B cell (primary cell): ENCODE measurements at regions not wholly inside any gene's neighbourhood (a gene's known extent, or its start where the extent isn't known, plus 50 kb on each side); places are given as distances from the start of the nearest gene placed in this dataset.

ENCODE experiments used
- ATAC-seq: fragments of 200-7000 bp; cut with Tn5 transposase; one replicate; pipeline ENCODE4 v1.10.0; 2021; ENCODE audit warnings: low read depth, mild to moderate bottlenecking, moderate number of reproducible peaks, moderate library complexity
- CTCF ChIA-PET: fragments of 350-600 bp; sonication (Branson Sonifier 250); formaldehyde crosslinking; loops from one replicate; lab custom pipeline; 2021; ENCODE audit warnings: antibody characterized with exemption, inconsistent platforms; lab: Charles Lee
- POLR2A ChIA-PET: fragments of 350-600 bp; sonication (Branson Sonifier 250); formaldehyde crosslinking; loops from one replicate; lab custom pipeline; 2021; ENCODE audit warnings: antibody characterized with exemption; lab: Charles Lee
- DNase-seq: peaks from one replicate; pipeline ENCODE4 v3.0.0; 2013
- H2AFZ ChIP-seq: 2 replicates; pipeline ENCODE4 v1.6.1; 2012; ENCODE audit warnings: mild to moderate bottlenecking, low read depth, low read length; ENCODE audit not compliant: insufficient read depth, poor library complexity, severe bottlenecking
- H3K27ac ChIP-seq, 2 donors: 1 replicate in 1 of 2; 2 replicates in 1 of 2; pipeline ENCODE4 v1.5.1; 2012 to 2013; ENCODE audit warnings: low read length in 2 of 2, mild to moderate bottlenecking in 2 of 2, moderate library complexity in 1 of 2
- H3K27me3 ChIP-seq, 4 experiments: fragments of 200-600 bp in 1 of 4; sonication (generic) in 1 of 4; replicated peaks in 1 of 4; 1 replicate in 2 of 4; 2 replicates in 2 of 4; pipeline versions ENCODE4 v1.6.1 to v1.7.0; 2013 to 2016; ENCODE audit warnings: low read length in 3 of 4, mild to moderate bottlenecking in 2 of 4, mixed read lengths in 1 of 4, moderate library complexity in 1 of 4; ENCODE audit not compliant: insufficient read depth in 4 of 4, control insufficient read depth in 3 of 4; ENCODE audit errors: control extremely low read depth in 1 of 4
- H3K36me3 ChIP-seq, 2 experiments: replicated peaks in 1 of 2; 1 replicate in 1 of 2; 2 replicates in 1 of 2; pipeline versions ENCODE4 v1.6.1 to v1.7.1; 2013; ENCODE audit warnings: low read length in 1 of 2; ENCODE audit not compliant: insufficient read depth in 2 of 2, control insufficient read depth in 1 of 2; ENCODE audit errors: control extremely low read depth in 1 of 2, extremely low read depth in 1 of 2
- H3K4me1 ChIP-seq, 2 donors: fragments of 200-600 bp in 1 of 2; sonication (generic) in 1 of 2; 1 replicate in 1 of 2; 2 replicates in 1 of 2; pipeline versions ENCODE4 v1.5.1 to v1.6.1; 2013 to 2017; ENCODE audit warnings: low read length in 2 of 2; ENCODE audit not compliant: control insufficient read depth in 2 of 2, insufficient read depth in 2 of 2
- H3K4me2 ChIP-seq: replicated peaks from 2 replicates; pipeline ENCODE3; 2012; ENCODE audit warnings: mild to moderate bottlenecking, low read depth, low read length; ENCODE audit not compliant: poor library complexity, severe bottlenecking
- H3K4me3 ChIP-seq, 5 experiments: fragments of 200-600 bp in 1 of 5; sonication (generic) in 1 of 5; 1 replicate in 3 of 5; 2 replicates in 2 of 5; pipeline versions ENCODE4 v1.5.1 to v1.7.0; 2011 to 2016; ENCODE audit warnings: low read length in 4 of 5, mild to moderate bottlenecking in 4 of 5, low read depth in 2 of 5, control low read depth in 1 of 5, moderate library complexity in 1 of 5; ENCODE audit not compliant: insufficient read depth in 1 of 5; ENCODE audit errors: control extremely low read depth in 1 of 5, extremely low read depth in 1 of 5
- H3K79me2 ChIP-seq: fragments of 200-600 bp; sonication (generic); one replicate; pipeline ENCODE4 v1.6.0; 2016; ENCODE audit warnings: low read length; ENCODE audit not compliant: control insufficient read depth, insufficient read depth
- H3K9ac ChIP-seq: fragments of 200-600 bp; sonication (generic); 2 replicates; pipeline ENCODE4 v1.6.1; 2017; ENCODE audit warnings: mild to moderate bottlenecking, low read length, moderate library complexity
- H3K9me3 ChIP-seq, 3 donors: one replicate each; pipeline versions ENCODE4 v1.6.1 to v1.7.1; 2013; ENCODE audit warnings: low read length in 2 of 3; ENCODE audit not compliant: control insufficient read depth in 2 of 3, insufficient read depth in 1 of 3; ENCODE audit errors: control extremely low read depth in 1 of 3
- H4K20me1 ChIP-seq: 2 replicates; pipeline ENCODE4 v1.6.0; 2012; ENCODE audit warnings: mild to moderate bottlenecking, low read length; ENCODE audit not compliant: insufficient read depth, control insufficient read depth, poor library complexity, severe bottlenecking
- H3K27ac Mint-ChIP-seq: one replicate; pipeline ENCODE4 v1.8.0; 2021; ENCODE audit warnings: mixed read lengths
- H3K27me3 Mint-ChIP-seq: one replicate; pipeline ENCODE4 v1.8.0; 2021; ENCODE audit warnings: mixed read lengths
- H3K4me1 Mint-ChIP-seq: one replicate; pipeline ENCODE4 v1.8.0; 2021; ENCODE audit warnings: mixed read lengths
- H3K4me3 Mint-ChIP-seq: one replicate; pipeline ENCODE4 v1.8.0; 2021; ENCODE audit warnings: mixed read lengths
- H3K9me3 Mint-ChIP-seq: one replicate; pipeline ENCODE4 v1.8.0; 2022; ENCODE audit warnings: mixed read lengths; ENCODE audit not compliant: insufficient read depth
- CTCF ChIP-seq: fragments of 200-600 bp; IDR thresholded peaks from one replicate; pipeline ENCODE4 v1.8.0; 2022; ENCODE audit warnings: antibody characterized with exemption, mild to moderate bottlenecking
- EZH2 ChIP-seq: IDR thresholded peaks from 2 replicates; pipeline ENCODE4 v1.6.1; 2012; ENCODE audit warnings: borderline replicate concordance, low read depth, mild to moderate bottlenecking, moderate library complexity, low read length; ENCODE audit not compliant: insufficient read depth, poor library complexity, severe bottlenecking
- WGBS: methylation state at CpG from one replicate; pipeline ENCODE4 v1.1.5; 2013; ENCODE audit warnings: missing lambda C conversion rate; ENCODE audit not compliant: insufficient coverage; 5-methylcytosine and 5-hydroxymethylcytosine counted together
- intact Hi-C: fragments of 100-400 bp; cut with micrococcal nuclease; formaldehyde crosslinking; loops from one replicate; pipeline ENCODE4 v1.10.0; 2022

GRCh38 chr3:30313840-30314239, 292.6 kb upstream of the TGFBR2 start:
- intact Hi-C loops = no loop called here

GRCh38 chr3:30314757-30315325, 291.6 kb upstream of the TGFBR2 start:
- Mint-ChIP-seq H3K27me3 (no peaks in the 10 kb centered on the region), H3K9me3 (no peaks in the 10 kb centered on the region), H3K4me1 (peaks cover 5% of the 10 kb centered on the region), H3K27ac (no peak overlapping the region), H3K4me3 (no peak overlapping the region)
- no peaks in the 10 kb centered on the region for H3K9me3 ChIP-seq
- no peaks in the 10 kb centered on the region for H3K27me3 ChIP-seq
- ChIA-PET CTCF (no interaction called here), POLR2A (no interaction called here)
- H3K4me2 ChIP-seq = no peak overlapping the region
- no peak overlapping the region for H2AFZ ChIP-seq
- DNase-seq (no peak), ATAC-seq (no peak)
- H3K9ac ChIP-seq = no peak overlapping the region
- no peaks in the 10 kb centered on the region for H3K36me3 ChIP-seq
- no peak for TF ChIP-seq CTCF
- TF ChIP-seq EZH2 = no peak
- intact Hi-C loops = loop anchor here (5.0 kb wide), 2 partner anchors 48 to 292 kb away; partner anchors contain the start of gene TGFBR2
- 100% methylated on average over 1 of the region's 3 CpGs for whole genome bisulfite sequencing
- peaks cover 3% of the 10 kb centered on the region for H3K79me2 ChIP-seq
- H3K4me3 ChIP-seq = no peak overlapping the region
- peaks cover 4% of the 10 kb centered on the region in 2 donors for H3K4me1 ChIP-seq
- no peaks in the 10 kb centered on the region for H4K20me1 ChIP-seq
- no peak overlapping the region for H3K27ac ChIP-seq

More at GRCh38 chr3:30313840-30314239, 292.6 kb upstream of the TGFBR2 start:
- TF ChIP-seq CTCF (no peak), EZH2 (no peak)
- Mint-ChIP-seq H3K27ac (no peak overlapping the region), H3K9me3 (no peaks in the 10 kb centered on the region), H3K4me3 (no peak overlapping the region), H3K4me1 (peaks cover 1% of the 10 kb centered on the region), H3K27me3 (no peaks in the 10 kb centered on the region)
- H2AFZ ChIP-seq = no peak overlapping the region
- no peaks in the 10 kb centered on the region for H3K4me1 ChIP-seq
- 80% methylated on average over 1 of the region's 2 CpGs for WGBS
- H3K9ac ChIP-seq = no peak overlapping the region
- H3K27me3 ChIP-seq = no peaks in the 10 kb centered on the region
- ChIA-PET CTCF (no interaction called here), POLR2A (no interaction called here)
- H3K4me3 ChIP-seq = no peak overlapping the region
- no peaks in the 10 kb centered on the region for H3K36me3 ChIP-seq
- ATAC-seq (no peak), DNase-seq (no peak)
- H3K9me3 ChIP-seq = no peaks in the 10 kb centered on the region
- peaks cover 2% of the 10 kb centered on the region for H3K79me2 ChIP-seq
- H3K4me2 ChIP-seq = no peak overlapping the region
- H3K27ac ChIP-seq = no peak overlapping the region
- H4K20me1 ChIP-seq = no peaks in the 10 kb centered on the region
